T-helper 2 cell treated with Interferon-gamma antibody and Interleukin-4, amounts not matched to agents 5 μg/mL and 100 μg/mL, for 36 hours (primary cell): ENCODE measurements at regions not wholly inside any gene's neighbourhood (a gene's known extent, or its start where the extent isn't known, plus 50 kb on each side); places are given as distances from the start of the nearest gene placed in this dataset.
"Not testable (repeated sequence)": the region's sequence is repeated elsewhere in the genome, so short reads cannot be mapped to it uniquely, and the experiment has no call there.

Experiments used
- DNase-seq: peaks from one replicate; pipeline ENCODE4 v3.0.0; 2021; ENCODE audit warnings: low spot score
- H3K27ac Mint-ChIP-seq: one replicate; pipeline ENCODE4 v1.8.0; 2021; ENCODE audit warnings: mild to moderate bottlenecking, mixed read lengths
- H3K27me3 Mint-ChIP-seq: one replicate; pipeline ENCODE4 v1.8.0; 2021; ENCODE audit warnings: low read depth, mixed read lengths
- H3K36me3 Mint-ChIP-seq: one replicate; pipeline ENCODE4 v1.8.0; 2021; ENCODE audit warnings: low read depth, mixed read lengths
- H3K4me1 Mint-ChIP-seq: one replicate; pipeline ENCODE4 v1.8.0; 2021; ENCODE audit warnings: low read depth, mixed read lengths
- H3K4me3 Mint-ChIP-seq: one replicate; pipeline ENCODE4 v1.8.0; 2022; ENCODE audit warnings: mild to moderate bottlenecking, moderate library complexity, mixed read lengths
- H3K9me3 Mint-ChIP-seq: one replicate; pipeline ENCODE4 v1.8.0; 2021; ENCODE audit warnings: mixed read lengths

DNA sequence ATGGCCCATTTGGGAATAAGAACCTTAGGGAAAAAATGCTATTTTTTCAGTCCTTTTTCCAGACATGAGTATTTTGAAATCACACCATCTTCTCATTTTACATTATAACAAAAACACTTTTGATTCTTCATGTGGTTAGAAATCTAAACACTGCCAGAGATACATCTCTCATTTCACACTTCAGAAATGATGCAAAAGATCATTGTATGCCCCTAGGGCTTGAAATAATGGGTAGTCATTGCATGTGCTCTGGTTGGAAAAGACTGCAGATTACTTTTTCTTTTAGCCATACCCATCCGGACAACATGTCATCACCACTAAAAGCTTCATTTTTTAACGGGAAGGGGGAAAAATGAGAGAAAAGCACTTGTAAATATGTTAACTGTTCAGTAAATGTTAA lies 1152.2 kb upstream of the ADGRL4 start:
- Mint-ChIP-seq H3K36me3 (no peaks in the 10 kb centered on the region), H3K4me1 (no peaks in the 10 kb centered on the region), H3K27ac (no peak overlapping the region), H3K27me3 (no peaks in the 10 kb centered on the region), H3K9me3 (peaks cover 9% of the 10 kb centered on the region), H3K4me3 (no peak overlapping the region)
- no peak for DNase-seq

GRCh38 chr1:80158266-80158665 lies 1151.7 kb upstream of the ADGRL4 start:
- H3K4me1 Mint-ChIP-seq = no peaks in the 10 kb centered on the region
- H3K9me3 Mint-ChIP-seq = peaks cover 11% of the 10 kb centered on the region
- DNase-seq = no peak

DNA sequence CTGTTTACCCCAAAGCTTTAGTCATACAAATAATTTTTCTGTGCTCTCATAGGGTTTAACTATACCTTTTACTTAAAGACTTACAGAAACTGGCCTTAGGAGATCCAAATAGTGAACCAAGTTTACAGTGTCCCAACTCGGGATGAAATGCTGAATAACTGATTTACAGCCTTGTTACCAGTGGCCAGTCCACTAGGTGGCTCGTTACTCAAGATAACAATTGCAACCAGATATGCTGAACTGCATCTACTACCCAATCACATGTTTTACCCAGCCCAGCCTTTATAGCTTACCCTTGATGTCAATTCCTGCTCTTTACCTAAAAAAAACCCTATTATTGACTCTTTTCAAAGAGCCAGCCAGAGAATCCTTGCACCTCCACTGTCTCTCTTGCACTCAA lies 1148.8 kb upstream of the ADGRL4 start:
- DNase-seq = no peak
- H3K27me3 Mint-ChIP-seq = no peaks in the 10 kb centered on the region
- no peaks in the 10 kb centered on the region for H3K36me3 Mint-ChIP-seq
- H3K9me3 Mint-ChIP-seq = peaks cover 20% of the 10 kb centered on the region
- no peak overlapping the region for H3K27ac Mint-ChIP-seq
- H3K4me3 Mint-ChIP-seq = no peak overlapping the region
- H3K4me1 Mint-ChIP-seq = no peaks in the 10 kb centered on the region

More at GRCh38 chr1:80158266-80158665, 1151.7 kb upstream of the ADGRL4 start:
- Mint-ChIP-seq H3K36me3 (no peaks in the 10 kb centered on the region), H3K27ac (no peak overlapping the region), H3K27me3 (no peaks in the 10 kb centered on the region), H3K4me3 (no peak overlapping the region)

- Mint-ChIP-seq H3K27ac (no peak overlapping the region), H3K4me1 (no peaks in the 10 kb centered on the region), H3K4me3 (no peak overlapping the region), H3K9me3 (peaks cover 24% of the 10 kb centered on the region), H3K27me3 (no peaks in the 10 kb centered on the region), H3K36me3 (no peaks in the 10 kb centered on the region)
- no peak for DNase-seq
These were observed 1147.6 kb upstream of the ADGRL4 start for GRCh38 chr1:80154176-80154575.

GRCh38 chr1:80153762-80154161 lies 1147.2 kb upstream of the ADGRL4 start:
- Mint-ChIP-seq H3K36me3 (no peaks in the 10 kb centered on the region), H3K27ac (no peak overlapping the region), H3K27me3 (no peaks in the 10 kb centered on the region), H3K4me1 (no peaks in the 10 kb centered on the region), H3K9me3 (peaks cover 27% of the 10 kb centered on the region), H3K4me3 (no peak overlapping the region)
- no peak for DNase-seq

DNA sequence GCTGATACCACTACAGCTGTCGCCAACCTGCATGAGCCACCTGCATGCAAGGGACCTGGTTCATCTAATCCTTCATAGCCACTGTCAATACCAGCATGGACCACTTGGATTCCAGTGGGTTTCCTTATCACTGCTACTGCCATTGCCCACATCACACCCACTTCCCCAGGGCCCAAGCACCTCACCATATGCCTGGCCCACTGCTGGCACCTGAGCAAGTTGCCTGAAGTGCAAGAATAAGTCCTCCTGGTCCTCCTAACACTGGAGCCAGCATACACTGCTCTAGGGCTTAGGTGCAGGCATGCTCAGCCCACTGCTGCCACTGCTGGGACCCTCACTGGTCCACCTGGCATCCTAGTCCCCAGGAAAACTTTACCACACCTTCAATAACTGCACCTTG lies 1136.8 kb upstream of the ADGRL4 start:
- Mint-ChIP-seq H3K36me3 (no peaks in the 10 kb centered on the region), H3K4me1 (no peaks in the 10 kb centered on the region), H3K27ac (no peak overlapping the region), H3K9me3 (peaks cover 26% of the 10 kb centered on the region), H3K4me3 (no peak overlapping the region), H3K27me3 (no peaks in the 10 kb centered on the region)
- no peak for DNase-seq

- not testable (repeated sequence) for DNase-seq, H3K36me3 Mint-ChIP-seq, H3K4me3 Mint-ChIP-seq, H3K27ac Mint-ChIP-seq, H3K4me1 Mint-ChIP-seq, H3K27me3 Mint-ChIP-seq
- H3K9me3 Mint-ChIP-seq = peaks cover 13% of the 10 kb centered on the region
These were observed 1131.5 kb upstream of the ADGRL4 start for GRCh38 chr1:80137946-80138602.

GRCh38 chr1:80113168-80114038 lies 1106.9 kb upstream of the ADGRL4 start:
- Mint-ChIP-seq H3K36me3 (no peaks in the 10 kb centered on the region), H3K9me3 (peaks cover 56% of the 10 kb centered on the region), H3K27me3 (no peaks in the 10 kb centered on the region), H3K27ac (no peak overlapping the region), H3K4me3 (no peak overlapping the region), H3K4me1 (no peaks in the 10 kb centered on the region)
- DNase-seq = no peak

DNA sequence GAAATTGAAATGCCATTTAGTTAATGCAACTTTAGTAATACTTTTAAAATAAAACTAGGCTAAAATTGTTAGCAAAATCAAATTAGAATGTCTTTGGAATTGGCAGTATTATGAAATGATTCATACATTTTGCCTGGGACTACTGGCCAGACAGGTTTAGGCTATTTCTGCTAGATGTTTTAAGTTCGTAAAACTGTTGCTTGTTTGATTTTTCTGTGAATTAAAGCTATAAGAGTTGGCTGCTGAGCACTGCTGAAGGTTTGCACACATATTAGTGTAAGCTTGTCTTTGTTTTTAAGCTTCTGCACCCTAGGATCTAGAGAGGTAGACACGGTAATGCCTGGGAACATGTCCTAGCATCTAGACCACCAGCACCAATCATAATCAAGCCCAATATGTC lies 1094.6 kb upstream of the ADGRL4 start:
- Mint-ChIP-seq H3K4me3 (no peak overlapping the region), H3K36me3 (no peaks in the 10 kb centered on the region), H3K27ac (no peak overlapping the region), H3K4me1 (no peaks in the 10 kb centered on the region), H3K9me3 (peaks cover 40% of the 10 kb centered on the region), H3K27me3 (no peaks in the 10 kb centered on the region)
- no peak for DNase-seq

DNA sequence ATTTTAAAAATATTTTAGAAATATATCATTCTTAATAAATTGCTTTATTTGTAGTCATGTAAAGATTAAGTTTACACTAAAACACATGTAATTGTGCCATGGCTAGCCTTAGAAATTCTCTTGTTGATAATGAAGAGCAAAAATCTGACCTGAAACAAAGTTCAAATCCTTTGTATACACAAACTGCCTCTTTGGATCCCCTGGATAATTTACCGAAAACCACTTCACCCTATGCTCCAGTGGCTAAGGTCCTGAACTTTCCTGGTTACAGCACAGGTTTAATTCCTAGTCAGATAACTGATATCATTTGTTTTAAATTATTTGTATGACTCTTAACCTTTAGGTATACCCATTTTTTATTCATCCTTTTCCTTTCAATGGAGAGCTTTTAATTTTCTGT lies 1093.2 kb upstream of the ADGRL4 start:
- DNase-seq = no peak
- Mint-ChIP-seq H3K9me3 (peaks cover 38% of the 10 kb centered on the region), H3K27me3 (no peaks in the 10 kb centered on the region), H3K27ac (no peak overlapping the region), H3K4me1 (no peaks in the 10 kb centered on the region), H3K4me3 (no peak overlapping the region), H3K36me3 (no peaks in the 10 kb centered on the region)

GRCh38 chr1:80085067-80085466 lies 1078.5 kb upstream of the ADGRL4 start:
- Mint-ChIP-seq H3K36me3 (no peaks in the 10 kb centered on the region), H3K4me1 (no peaks in the 10 kb centered on the region), H3K27me3 (no peaks in the 10 kb centered on the region), H3K9me3 (peaks cover 26% of the 10 kb centered on the region), H3K4me3 (no peak overlapping the region), H3K27ac (no peak overlapping the region)
- DNase-seq = no peak

GRCh38 chr1:80083892-80084291 lies 1077.4 kb upstream of the ADGRL4 start:
- no peaks in the 10 kb centered on the region for H3K4me1 Mint-ChIP-seq
- H3K27ac Mint-ChIP-seq = no peak overlapping the region
- H3K36me3 Mint-ChIP-seq = no peaks in the 10 kb centered on the region
- H3K9me3 Mint-ChIP-seq = peaks cover 24% of the 10 kb centered on the region
- no peaks in the 10 kb centered on the region for H3K27me3 Mint-ChIP-seq
- no peak overlapping the region for H3K4me3 Mint-ChIP-seq
- no peak for DNase-seq

- Mint-ChIP-seq H3K27ac (no peak overlapping the region), H3K27me3 (no peaks in the 10 kb centered on the region), H3K36me3 (no peaks in the 10 kb centered on the region), H3K4me3 (no peak overlapping the region), H3K9me3 (peaks cover 25% of the 10 kb centered on the region), H3K4me1 (no peaks in the 10 kb centered on the region)
- no peak for DNase-seq
These were observed 1069.9 kb upstream of the ADGRL4 start for GRCh38 chr1:80076469-80076868.

GRCh38 chr1:80075351-80075750 lies 1068.8 kb upstream of the ADGRL4 start:
- Mint-ChIP-seq H3K27me3 (no peaks in the 10 kb centered on the region), H3K27ac (no peak overlapping the region), H3K36me3 (no peaks in the 10 kb centered on the region), H3K4me3 (no peak overlapping the region), H3K9me3 (peaks cover 20% of the 10 kb centered on the region), H3K4me1 (no peaks in the 10 kb centered on the region)
- DNase-seq = no peak
